ENCODE measurements at regions not wholly inside any gene's neighbourhood (a gene's known extent, or its start where the extent isn't known, plus 50 kb on each side); places are given as distances from the start of the nearest gene placed in this dataset.

DNA sequence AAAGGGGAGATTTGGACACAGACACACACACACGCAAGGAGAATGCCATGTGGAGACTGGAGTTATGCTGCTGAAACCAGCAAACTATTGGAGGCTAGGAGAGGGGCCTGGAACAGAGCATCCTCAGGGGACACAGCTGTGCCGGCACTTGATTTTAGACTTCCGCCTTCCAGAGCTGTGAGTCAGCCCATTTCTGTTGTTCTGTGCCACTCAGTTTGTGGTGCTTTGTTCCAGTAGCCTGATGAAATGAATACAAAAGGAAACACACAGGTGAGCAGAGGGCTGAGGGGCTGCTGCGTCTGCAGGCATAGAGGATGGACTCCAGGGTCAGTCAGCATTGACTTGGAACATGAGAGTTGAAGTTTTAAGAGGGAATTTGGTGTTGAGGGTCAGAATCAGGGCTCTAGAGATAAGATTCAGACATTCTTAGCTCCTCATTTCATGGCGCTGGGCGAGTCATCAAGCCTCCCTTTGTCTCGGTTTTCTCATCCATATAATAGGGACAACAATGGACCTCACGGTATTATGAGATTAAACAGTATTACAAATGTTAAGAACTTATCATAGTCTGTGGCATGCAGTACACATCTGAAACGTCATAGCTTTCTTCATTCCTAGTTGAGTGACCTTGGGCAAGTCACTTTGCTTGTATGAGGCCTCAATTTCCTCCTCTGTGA is 191.0 kb downstream of the MIAT start:
- TF ChIP-seq, protein P1, sequence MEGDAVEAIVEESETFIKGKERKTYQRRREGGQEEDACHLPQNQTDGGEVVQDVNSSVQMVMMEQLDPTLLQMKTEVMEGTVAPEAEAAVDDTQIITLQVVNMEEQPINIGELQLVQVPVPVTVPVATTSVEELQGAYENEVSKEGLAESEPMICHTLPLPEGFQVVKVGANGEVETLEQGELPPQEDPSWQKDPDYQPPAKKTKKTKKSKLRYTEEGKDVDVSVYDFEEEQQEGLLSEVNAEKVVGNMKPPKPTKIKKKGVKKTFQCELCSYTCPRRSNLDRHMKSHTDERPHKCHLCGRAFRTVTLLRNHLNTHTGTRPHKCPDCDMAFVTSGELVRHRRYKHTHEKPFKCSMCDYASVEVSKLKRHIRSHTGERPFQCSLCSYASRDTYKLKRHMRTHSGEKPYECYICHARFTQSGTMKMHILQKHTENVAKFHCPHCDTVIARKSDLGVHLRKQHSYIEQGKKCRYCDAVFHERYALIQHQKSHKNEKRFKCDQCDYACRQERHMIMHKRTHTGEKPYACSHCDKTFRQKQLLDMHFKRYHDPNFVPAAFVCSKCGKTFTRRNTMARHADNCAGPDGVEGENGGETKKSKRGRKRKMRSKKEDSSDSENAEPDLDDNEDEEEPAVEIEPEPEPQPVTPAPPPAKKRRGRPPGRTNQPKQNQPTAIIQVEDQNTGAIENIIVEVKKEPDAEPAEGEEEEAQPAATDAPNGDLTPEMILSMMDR (IDR thresholded peaks at IDR 0.05; ENCODE audit: insufficient read depth, low read depth, low read length) = no peak
- no peak for TF ChIP-seq EZH2 (IDR thresholded peaks at IDR 0.05; ENCODE audit: insufficient read depth, low read length)

All from astrocyte (in vitro differentiated cells and primary cell).